ENCODE measurements at regions not wholly inside any gene's neighbourhood (a gene's known extent, or its start where the extent isn't known, plus 50 kb on each side); places are given as distances from the start of the nearest gene placed in this dataset.

GRCh38 chr3:21158861-21159542 lies 592.0 kb downstream of the ZNF385D start:
- no peaks in the 10 kb centered on the region for H3K9me3 Mint-ChIP-seq (ENCODE audit: unreplicated experiment)
- intact Hi-C loops (cut with micrococcal nuclease) = loop anchor here (5.0 kb wide), 1 partner anchor 328 kb away; no protein-coding TSS in a partner anchor
- no peak overlapping the region for H3K27ac Mint-ChIP-seq (ENCODE audit: low read depth, unreplicated experiment)
- no peaks in the 10 kb centered on the region for H3K36me3 Mint-ChIP-seq (ENCODE audit: insufficient read depth, unreplicated experiment)
- no peaks in the 10 kb centered on the region for H3K27me3 Mint-ChIP-seq (ENCODE audit: insufficient read depth, unreplicated experiment)
- H3K4me3 Mint-ChIP-seq (ENCODE audit: unreplicated experiment) = no peak overlapping the region
- TF ChIP-seq CTCF (IDR thresholded peaks at IDR 0.05; ENCODE audit: unreplicated experiment) = no peak
- DNase-seq (ENCODE audit: unreplicated experiment) = peak; percentile 14
- ChIA-PET POLR2A (no interaction called here), CTCF (interaction anchor here (0.6 to 1.5 kb wide), 2 partner anchors 12 to 36 kb away, joined by 3 to 6 read pairs; no protein-coding TSS in a partner anchor)
- no peaks in the 10 kb centered on the region for H3K4me1 Mint-ChIP-seq (ENCODE audit: insufficient read depth, unreplicated experiment)
- no TSS peak for BruUV-seq (replicated peaks)

- Mint-ChIP-seq H3K4me3 (ENCODE audit: unreplicated experiment) (no peak overlapping the region), H3K4me1 (ENCODE audit: insufficient read depth, unreplicated experiment) (no peaks in the 10 kb centered on the region), H3K27ac (ENCODE audit: low read depth, unreplicated experiment) (no peak overlapping the region), H3K9me3 (ENCODE audit: unreplicated experiment) (no peaks in the 10 kb centered on the region), H3K27me3 (ENCODE audit: insufficient read depth, unreplicated experiment) (no peaks in the 10 kb centered on the region), H3K36me3 (ENCODE audit: insufficient read depth, unreplicated experiment) (no peaks in the 10 kb centered on the region)
- no TSS peak for BruUV-seq (replicated peaks)
- TF ChIP-seq CTCF (IDR thresholded peaks at IDR 0.05; ENCODE audit: unreplicated experiment) = no peak
- POLR2A ChIA-PET = no interaction called here
- no peak for DNase-seq (ENCODE audit: unreplicated experiment)
- intact Hi-C loops (cut with micrococcal nuclease) = loop anchor here (5.0 kb wide), 1 partner anchor 332 kb away; no protein-coding TSS in a partner anchor
- CTCF ChIA-PET = no interaction called here
Observed at GRCh38 chr3:21154911-21155310, 596.1 kb downstream of the ZNF385D start.

GRCh38 chr3:21152555-21152954 lies 598.5 kb downstream of the ZNF385D start:
- ChIA-PET CTCF (no interaction called here), POLR2A (no interaction called here)
- Mint-ChIP-seq H3K27me3 (ENCODE audit: insufficient read depth, unreplicated experiment) (no peaks in the 10 kb centered on the region), H3K27ac (ENCODE audit: low read depth, unreplicated experiment) (no peak overlapping the region), H3K36me3 (ENCODE audit: insufficient read depth, unreplicated experiment) (no peaks in the 10 kb centered on the region), H3K4me3 (ENCODE audit: unreplicated experiment) (no peak overlapping the region), H3K9me3 (ENCODE audit: unreplicated experiment) (no peaks in the 10 kb centered on the region), H3K4me1 (ENCODE audit: insufficient read depth, unreplicated experiment) (no peaks in the 10 kb centered on the region)
- intact Hi-C loops (cut with micrococcal nuclease) = no loop called here
- no peak for TF ChIP-seq CTCF (IDR thresholded peaks at IDR 0.05; ENCODE audit: unreplicated experiment)
- no TSS peak for BruUV-seq (replicated peaks)
- DNase-seq (ENCODE audit: unreplicated experiment) = no peak

GRCh38 chr3:21142949-21143348 lies 608.1 kb downstream of the ZNF385D start:
- no peak overlapping the region for H3K4me3 Mint-ChIP-seq (ENCODE audit: unreplicated experiment)
- POLR2A ChIA-PET = no interaction called here
- CTCF ChIA-PET = no interaction called here
- intact Hi-C loops (cut with micrococcal nuclease) = no loop called here
- no peaks in the 10 kb centered on the region for H3K27me3 Mint-ChIP-seq (ENCODE audit: insufficient read depth, unreplicated experiment)
- TF ChIP-seq CTCF (IDR thresholded peaks at IDR 0.05; ENCODE audit: unreplicated experiment) = no peak
- no peak overlapping the region for H3K27ac Mint-ChIP-seq (ENCODE audit: low read depth, unreplicated experiment)
- H3K36me3 Mint-ChIP-seq (ENCODE audit: insufficient read depth, unreplicated experiment) = no peaks in the 10 kb centered on the region
- no peaks in the 10 kb centered on the region for H3K9me3 Mint-ChIP-seq (ENCODE audit: unreplicated experiment)
- no TSS peak for BruUV-seq (replicated peaks)
- H3K4me1 Mint-ChIP-seq (ENCODE audit: insufficient read depth, unreplicated experiment) = no peaks in the 10 kb centered on the region
- no peak for DNase-seq (ENCODE audit: unreplicated experiment)
